Stimulated activated CD4-positive, alpha-beta T cell treated with anti-CD3 and anti-CD28 coated beads, Interleukin-2, amount 100 ng/mL, for 24 hours (primary cell): ENCODE measurements at regions not wholly inside any gene's neighbourhood (a gene's known extent, or its start where the extent isn't known, plus 50 kb on each side); places are given as distances from the start of the nearest gene placed in this dataset.
"Not testable (repeated sequence)": the region's sequence is repeated elsewhere in the genome, so short reads cannot be mapped to it uniquely, and the experiment has no call there.

ENCODE experiments used
- DNase-seq, 2 donors: peaks; one replicate each; pipeline ENCODE4 v3.0.0-alpha.2; 2020

- no peak for DNase-seq
Observed at GRCh38 chr6:1445650-1446330, 56.4 kb downstream of the FOXF2 start.

GRCh38 chr6:1449896-1450295 lies 60.5 kb downstream of the FOXF2 start:
- DNase-seq: no peak

GRCh38 chr6:1453024-1453423 lies 63.6 kb downstream of the FOXF2 start:
- DNase-seq: no peak

GRCh38 chr6:1456816-1457215 lies 67.4 kb downstream of the FOXF2 start:
- DNase-seq: not testable (repeated sequence)

GRCh38 chr6:1461207-1461606 lies 71.8 kb downstream of the FOXF2 start:
- no peak for DNase-seq

GRCh38 chr6:1461736-1462135 lies 72.4 kb downstream of the FOXF2 start:
- no peak for DNase-seq

GRCh38 chr6:1463275-1463674 lies 73.9 kb downstream of the FOXF2 start:
- no peak for DNase-seq

GRCh38 chr6:1463751-1464426 lies 74.5 kb downstream of the FOXF2 start:
- DNase-seq: no peak

GRCh38 chr6:1464781-1465370 lies 75.5 kb downstream of the FOXF2 start:
- DNase-seq: no peak

- DNase-seq: no peak
Observed at GRCh38 chr6:1468126-1468525, 78.8 kb downstream of the FOXF2 start.

GRCh38 chr6:1470040-1470439 lies 80.7 kb downstream of the FOXF2 start:
- no peak for DNase-seq

- DNase-seq: no peak
Observed at GRCh38 chr6:1472643-1473042, 83.3 kb downstream of the FOXF2 start.

GRCh38 chr6:1473166-1473565 lies 83.8 kb downstream of the FOXF2 start:
- DNase-seq: no peak

GRCh38 chr6:1473598-1473997 lies 84.2 kb downstream of the FOXF2 start:
- no peak for DNase-seq

GRCh38 chr6:1474205-1474604 lies 84.8 kb downstream of the FOXF2 start:
- DNase-seq: no peak

- DNase-seq: no peak
Observed at GRCh38 chr6:1475174-1475573, 85.8 kb downstream of the FOXF2 start.

GRCh38 chr6:1477432-1478090 lies 88.2 kb downstream of the FOXF2 start:
- no peak for DNase-seq

- DNase-seq: not testable (repeated sequence)
Observed at GRCh38 chr6:1478163-1478826, 88.9 kb downstream of the FOXF2 start.

- DNase-seq: no peak
Observed at GRCh38 chr6:1479095-1479494, 89.7 kb downstream of the FOXF2 start.

GRCh38 chr6:1479601-1480221 lies 90.3 kb downstream of the FOXF2 start:
- DNase-seq: no peak

GRCh38 chr6:1481286-1481685 lies 91.9 kb downstream of the FOXF2 start:
- no peak for DNase-seq

GRCh38 chr6:1482381-1483166 lies 93.2 kb downstream of the FOXF2 start:
- no peak for DNase-seq
